ENCODE measurements at regions not wholly inside any gene's neighbourhood (a gene's known extent, or its start where the extent isn't known, plus 50 kb on each side); places are given as distances from the start of the nearest gene placed in this dataset.

GRCh38 chr6:97963193-97963592, 680.2 kb upstream of the MMS22L start:
- TF ChIP-seq CREB5 (CRISPR knock-in tag; IDR thresholded peaks at IDR 0.05; ENCODE audit: low read depth) (peak; percentile 65; the same call in 1 of the 2 replicates), PATZ1 (CRISPR knock-in tag; IDR thresholded peaks at IDR 0.05; ENCODE audit: borderline replicate concordance) (no peak), ZFP30 (CRISPR knock-in tag; IDR thresholded peaks at IDR 0.05) (no peak), ESRRG (CRISPR knock-in tag; IDR thresholded peaks at IDR 0.05) (no peak), CSRNP3 (CRISPR knock-in tag; IDR thresholded peaks at IDR 0.05) (no peak)

Data from SK-N-SH treated with all-trans-retinoic acid at 6 μM for 48 hours (cell line).